ENCODE measurements at regions not wholly inside any gene's neighbourhood (a gene's known extent, or its start where the extent isn't known, plus 50 kb on each side); places are given as distances from the start of the nearest gene placed in this dataset.

DNA sequence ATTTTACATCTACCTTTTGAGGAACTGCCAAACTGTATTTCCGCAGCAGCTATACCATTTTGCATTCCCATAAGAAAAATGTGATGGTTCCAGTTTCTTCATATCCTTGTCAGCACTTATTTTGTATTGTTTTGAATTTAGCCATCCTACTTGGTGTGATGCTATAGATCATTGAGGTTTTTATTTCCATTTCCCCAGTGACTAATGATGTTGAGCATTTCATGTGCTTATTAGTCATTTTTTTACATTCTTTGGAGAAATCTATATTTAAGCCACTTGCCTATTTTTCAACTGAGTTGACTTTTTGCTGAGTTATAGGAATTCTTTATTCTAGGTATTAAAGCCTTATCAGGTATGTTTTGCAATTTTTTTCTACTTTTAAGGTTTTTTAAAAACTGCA is 347.6 kb upstream of the RARB start:
- RAD21 ChIA-PET (ENCODE audit: unreplicated experiment) = no interaction called here
- Histone ChIP-seq H3K4me2 (ENCODE audit: control insufficient read depth, insufficient read depth) (no peak overlapping the region), H3K4me1 (ENCODE audit: control insufficient read depth, insufficient read depth, low read length) (no peaks in the 10 kb centered on the region), H3K9me3 (replicated peaks; ENCODE audit: control insufficient read depth, insufficient read depth, low read length) (no peaks in the 10 kb centered on the region), H3K27ac (ENCODE audit: control insufficient read depth, insufficient read depth) (no peak overlapping the region), H3K79me2 (ENCODE audit: control insufficient read depth, insufficient read depth, low read length) (no peaks in the 10 kb centered on the region), H3K27me3 (replicated peaks in 1 of 2; ENCODE audit: control insufficient read depth in 2 of 2, insufficient read depth in 2 of 2, low read length in 1 of 2) (no peaks in the 10 kb centered on the region), H2AFZ (ENCODE audit: control insufficient read depth, low read depth, low read length) (no peak overlapping the region), H4K20me1 (ENCODE audit: control insufficient read depth, insufficient read depth) (no peaks in the 10 kb centered on the region), H3K9ac (ENCODE audit: control insufficient read depth, insufficient read depth, low read length) (no peak overlapping the region), H3K36me3 (ENCODE audit: control insufficient read depth in 2 of 2, insufficient read depth in 2 of 2, low read length in 1 of 2) (no peaks in the 10 kb centered on the region), H3K4me3 (no peak overlapping the region)
- FAIRE-seq = no peak
- 0% methylated on average over 1 of the region's 1 CpG for WGBS (ENCODE audit: insufficient coverage, insufficient replicate concordance, low lambda C conversion rate, missing lambda C conversion rate)
- no peak for DNase-seq (ENCODE audit: low read depth, low spot score)
- no TSS peak for BruUV-seq (replicated peaks)
- SMC1A ChIA-PET (ENCODE audit: uncharacterized antibody, unreplicated experiment) = no interaction called here
- intact Hi-C loops (cut with micrococcal nuclease; ENCODE audit: unreplicated experiment) (no loop called here), in situ Hi-C loops (cut with MboI) (no loop called here)
- CTCF ChIA-PET = no interaction called here
- POLR2A ChIA-PET = no interaction called here
- no peak for TF ChIP-seq NFYB (IDR thresholded peaks at IDR 0.05; ENCODE audit: insufficient read depth, low read depth, low read length)
- no peak for TF ChIP-seq WRNIP1 (IDR thresholded peaks at IDR 0.05; ENCODE audit: borderline replicate concordance, low read depth, low read length)
- no peak for TF ChIP-seq CREB1 (IDR thresholded peaks at IDR 0.05; ENCODE audit: low read depth)
- no peak for TF ChIP-seq SIX5 (IDR thresholded peaks at IDR 0.05; ENCODE audit: low read depth, low read length, severe bottlenecking)
- TF ChIP-seq ZSCAN29 (IDR thresholded peaks at IDR 0.05) = no peak
- no peak for TF ChIP-seq ZNF622 (IDR thresholded peaks at IDR 0.05)
- TF ChIP-seq, protein P1, sequence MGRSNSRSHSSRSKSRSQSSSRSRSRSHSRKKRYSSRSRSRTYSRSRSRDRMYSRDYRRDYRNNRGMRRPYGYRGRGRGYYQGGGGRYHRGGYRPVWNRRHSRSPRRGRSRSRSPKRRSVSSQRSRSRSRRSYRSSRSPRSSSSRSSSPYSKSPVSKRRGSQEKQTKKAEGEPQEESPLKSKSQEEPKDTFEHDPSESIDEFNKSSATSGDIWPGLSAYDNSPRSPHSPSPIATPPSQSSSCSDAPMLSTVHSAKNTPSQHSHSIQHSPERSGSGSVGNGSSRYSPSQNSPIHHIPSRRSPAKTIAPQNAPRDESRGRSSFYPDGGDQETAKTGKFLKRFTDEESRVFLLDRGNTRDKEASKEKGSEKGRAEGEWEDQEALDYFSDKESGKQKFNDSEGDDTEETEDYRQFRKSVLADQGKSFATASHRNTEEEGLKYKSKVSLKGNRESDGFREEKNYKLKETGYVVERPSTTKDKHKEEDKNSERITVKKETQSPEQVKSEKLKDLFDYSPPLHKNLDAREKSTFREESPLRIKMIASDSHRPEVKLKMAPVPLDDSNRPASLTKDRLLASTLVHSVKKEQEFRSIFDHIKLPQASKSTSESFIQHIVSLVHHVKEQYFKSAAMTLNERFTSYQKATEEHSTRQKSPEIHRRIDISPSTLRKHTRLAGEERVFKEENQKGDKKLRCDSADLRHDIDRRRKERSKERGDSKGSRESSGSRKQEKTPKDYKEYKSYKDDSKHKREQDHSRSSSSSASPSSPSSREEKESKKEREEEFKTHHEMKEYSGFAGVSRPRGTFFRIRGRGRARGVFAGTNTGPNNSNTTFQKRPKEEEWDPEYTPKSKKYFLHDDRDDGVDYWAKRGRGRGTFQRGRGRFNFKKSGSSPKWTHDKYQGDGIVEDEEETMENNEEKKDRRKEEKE (IDR thresholded peaks at IDR 0.05) = no peak
- no peak for TF ChIP-seq JUNB (IDR thresholded peaks at IDR 0.05)
- TF ChIP-seq CEBPB (IDR thresholded peaks at IDR 0.05; ENCODE audit: borderline replicate concordance in 1 of 2, low read depth in 2 of 2, low read length in 2 of 2) = no peak
- TF ChIP-seq ATF7 (IDR thresholded peaks at IDR 0.05; ENCODE audit: low read depth) = no peak
- no peak for TF ChIP-seq CBX5 (IDR thresholded peaks at IDR 0.05; ENCODE audit: low read depth)
- no peak for ATAC-seq

All from GM12878 (cell line).